MCF 10A (cell line): ENCODE measurements at regions not wholly inside any gene's neighbourhood (a gene's known extent, or its start where the extent isn't known, plus 50 kb on each side); places are given as distances from the start of the nearest gene placed in this dataset.

Source experiments
- BruUV-seq: library from RNA; stranded (reverse); fragments of 400-500 nt; replicated peaks from 2 replicates; lab custom pipeline; 2021; lab: Mats Ljungman, UMichigan
- CTCF ChIA-PET: fragments of 300-600 bp; sonication (Branson Sonifier 250); formaldehyde crosslinking; extraction: SDS; loops from one replicate; lab custom pipeline; 2021; ENCODE audit warnings: antibody characterized with exemption, inconsistent platforms; lab: Yijun Ruan, JAX
- POLR2A ChIA-PET: fragments of 300-600, 350-650 bp; sonication (Branson Sonifier 250); formaldehyde crosslinking; extraction: SDS; loops from one replicate; lab custom pipeline; 2020; ENCODE audit warnings: antibody characterized with exemption, inconsistent platforms; lab: Yijun Ruan, JAX
- DNase-seq: peaks from one replicate; pipeline ENCODE4 v3.0.0-alpha.2; 2018; ENCODE audit not compliant: unreplicated experiment
- H3K27ac Mint-ChIP-seq: one replicate; pipeline ENCODE4 v1.8.0; 2022; ENCODE audit warnings: mild to moderate bottlenecking, low read depth, mixed read lengths; ENCODE audit not compliant: unreplicated experiment
- H3K27me3 Mint-ChIP-seq: one replicate; pipeline ENCODE4 v1.8.0; 2022; ENCODE audit warnings: mixed read lengths; ENCODE audit not compliant: insufficient read depth, unreplicated experiment
- H3K36me3 Mint-ChIP-seq: one replicate; pipeline ENCODE4 v1.8.0; 2022; ENCODE audit warnings: mild to moderate bottlenecking, moderate library complexity, mixed read lengths; ENCODE audit not compliant: insufficient read depth, unreplicated experiment
- H3K4me1 Mint-ChIP-seq: one replicate; pipeline ENCODE4 v1.8.0; 2022; ENCODE audit warnings: mixed read lengths; ENCODE audit not compliant: insufficient read depth, unreplicated experiment
- H3K4me3 Mint-ChIP-seq: one replicate; pipeline ENCODE4 v1.8.0; 2022; ENCODE audit warnings: mild to moderate bottlenecking, moderate library complexity, mixed read lengths; ENCODE audit not compliant: unreplicated experiment
- H3K9me3 Mint-ChIP-seq: one replicate; pipeline ENCODE4 v1.8.0; 2022; ENCODE audit warnings: mixed read lengths; ENCODE audit not compliant: unreplicated experiment
- CTCF ChIP-seq: fragments of 200-600 bp; IDR thresholded peaks from one replicate; pipeline ENCODE4 v1.8.0; 2022; ENCODE audit warnings: antibody characterized with exemption, mild to moderate bottlenecking; ENCODE audit not compliant: unreplicated experiment
- intact Hi-C: fragments of 100-400 bp; cut with micrococcal nuclease; formaldehyde crosslinking; loops from 2 replicates; pipeline ENCODE4 v1.14.1; 2022

- Mint-ChIP-seq H3K36me3 (no peaks in the 10 kb centered on the region), H3K27me3 (no peaks in the 10 kb centered on the region), H3K27ac (no peak overlapping the region), H3K9me3 (no peaks in the 10 kb centered on the region), H3K4me3 (no peak overlapping the region), H3K4me1 (no peaks in the 10 kb centered on the region)
- POLR2A ChIA-PET: interaction anchor here (0.6 kb wide), 1 partner anchor 9 kb away, joined by 5 read pairs; no protein-coding TSS in a partner anchor
- peak; percentile 78 for DNase-seq
- BruUV-seq: no TSS peak
- no peak for TF ChIP-seq CTCF
- intact Hi-C loops: no loop called here
- CTCF ChIA-PET: no interaction called here
Observed at GRCh38 chr21:31526040-31526439, 133.5 kb upstream of the SOD1 start.

GRCh38 chr21:31524140-31524539 is 135.4 kb upstream of the SOD1 start:
- TF ChIP-seq CTCF: no peak
- ChIA-PET CTCF (no interaction called here), POLR2A (no interaction called here)
- H3K27me3 Mint-ChIP-seq: no peaks in the 10 kb centered on the region
- H3K36me3 Mint-ChIP-seq: no peaks in the 10 kb centered on the region
- BruUV-seq: no TSS peak
- peak; percentile 16 for DNase-seq
- H3K4me1 Mint-ChIP-seq: no peaks in the 10 kb centered on the region
- no peaks in the 10 kb centered on the region for H3K9me3 Mint-ChIP-seq
- no peak overlapping the region for H3K4me3 Mint-ChIP-seq
- intact Hi-C loops: no loop called here
- no peak overlapping the region for H3K27ac Mint-ChIP-seq

GRCh38 chr21:31521515-31521914 is 138.0 kb upstream of the SOD1 start:
- no peaks in the 10 kb centered on the region for H3K27me3 Mint-ChIP-seq
- no peak for DNase-seq
- H3K36me3 Mint-ChIP-seq: no peaks in the 10 kb centered on the region
- no TSS peak for BruUV-seq
- no peaks in the 10 kb centered on the region for H3K4me1 Mint-ChIP-seq
- TF ChIP-seq CTCF: no peak
- no peak overlapping the region for H3K4me3 Mint-ChIP-seq
- ChIA-PET POLR2A (no interaction called here), CTCF (interaction anchor here (0.6 to 1.1 kb wide), 2 partner anchors 59 to 312 kb away, joined by 3 to 4 read pairs; no protein-coding TSS in a partner anchor)
- no peaks in the 10 kb centered on the region for H3K9me3 Mint-ChIP-seq
- no peak overlapping the region for H3K27ac Mint-ChIP-seq
- intact Hi-C loops: no loop called here

GRCh38 chr21:31520561-31521098 is 138.9 kb upstream of the SOD1 start:
- no peak for DNase-seq
- TF ChIP-seq CTCF: no peak
- Mint-ChIP-seq H3K9me3 (no peaks in the 10 kb centered on the region), H3K36me3 (no peaks in the 10 kb centered on the region), H3K27ac (no peak overlapping the region), H3K4me3 (no peak overlapping the region), H3K27me3 (no peaks in the 10 kb centered on the region), H3K4me1 (no peaks in the 10 kb centered on the region)
- no TSS peak for BruUV-seq
- CTCF ChIA-PET: interaction anchor here (0.6 to 1.1 kb wide), 2 partner anchors 60 to 321 kb away, joined by 3 to 4 read pairs; no protein-coding TSS in a partner anchor
- POLR2A ChIA-PET: no interaction called here
- intact Hi-C loops: no loop called here
